ENCODE measurements at regions not wholly inside any gene's neighbourhood (a gene's known extent, or its start where the extent isn't known, plus 50 kb on each side); places are given as distances from the start of the nearest gene placed in this dataset.

DNA sequence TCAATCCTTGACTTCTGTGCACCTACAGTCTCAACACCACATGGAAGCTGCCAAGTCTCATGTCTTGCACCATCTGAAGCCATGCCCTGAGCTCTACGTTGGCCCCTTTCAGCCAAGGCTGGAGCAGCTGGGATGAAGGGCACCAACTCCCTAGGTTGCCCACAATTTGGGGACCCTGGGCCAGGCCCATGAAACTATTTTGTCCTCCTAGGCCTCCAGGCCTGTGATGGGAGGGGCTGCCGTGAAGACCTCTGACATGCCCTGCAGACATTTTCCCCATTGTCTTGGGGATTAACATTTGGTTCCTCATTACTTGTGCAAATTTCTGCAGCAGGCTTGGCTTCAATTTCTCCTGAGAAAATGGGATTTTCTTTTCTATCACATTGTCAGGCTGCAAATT, 285.1 kb downstream of the DTWD2 start:
- TF ChIP-seq, protein P1, sequence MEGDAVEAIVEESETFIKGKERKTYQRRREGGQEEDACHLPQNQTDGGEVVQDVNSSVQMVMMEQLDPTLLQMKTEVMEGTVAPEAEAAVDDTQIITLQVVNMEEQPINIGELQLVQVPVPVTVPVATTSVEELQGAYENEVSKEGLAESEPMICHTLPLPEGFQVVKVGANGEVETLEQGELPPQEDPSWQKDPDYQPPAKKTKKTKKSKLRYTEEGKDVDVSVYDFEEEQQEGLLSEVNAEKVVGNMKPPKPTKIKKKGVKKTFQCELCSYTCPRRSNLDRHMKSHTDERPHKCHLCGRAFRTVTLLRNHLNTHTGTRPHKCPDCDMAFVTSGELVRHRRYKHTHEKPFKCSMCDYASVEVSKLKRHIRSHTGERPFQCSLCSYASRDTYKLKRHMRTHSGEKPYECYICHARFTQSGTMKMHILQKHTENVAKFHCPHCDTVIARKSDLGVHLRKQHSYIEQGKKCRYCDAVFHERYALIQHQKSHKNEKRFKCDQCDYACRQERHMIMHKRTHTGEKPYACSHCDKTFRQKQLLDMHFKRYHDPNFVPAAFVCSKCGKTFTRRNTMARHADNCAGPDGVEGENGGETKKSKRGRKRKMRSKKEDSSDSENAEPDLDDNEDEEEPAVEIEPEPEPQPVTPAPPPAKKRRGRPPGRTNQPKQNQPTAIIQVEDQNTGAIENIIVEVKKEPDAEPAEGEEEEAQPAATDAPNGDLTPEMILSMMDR (IDR thresholded peaks at IDR 0.05), result no peak
- TF ChIP-seq EZH2 (IDR thresholded peaks at IDR 0.05) (no peak), EZH2phosphoT487 (IDR thresholded peaks at IDR 0.05) (no peak)

Data from neural progenitor cell (in vitro differentiated cells).